ENCODE measurements at regions not wholly inside any gene's neighbourhood (a gene's known extent, or its start where the extent isn't known, plus 50 kb on each side); places are given as distances from the start of the nearest gene placed in this dataset.

- no peak overlapping the region for H3K4me3 Mint-ChIP-seq
- H3K79me2 ChIP-seq (ENCODE audit: control insufficient read depth, insufficient read depth, low read length): no peaks in the 10 kb centered on the region
- ChIA-PET POLR2A (no interaction called here), CTCF (no interaction called here)
- TF ChIP-seq CTCF (IDR thresholded peaks at IDR 0.05) (no peak), EZH2 (IDR thresholded peaks at IDR 0.05; ENCODE audit: borderline replicate concordance, insufficient read depth, low read depth, low read length, poor library complexity, severe bottlenecking) (no peak)
- H3K9me3 ChIP-seq (ENCODE audit: control extremely low read depth in 1 of 3, control insufficient read depth in 2 of 3, insufficient read depth in 1 of 3, low read length in 2 of 3): peaks cover 0 to 9% (median 0%) of the 10 kb centered on the region in 3 donors
- H3K27ac Mint-ChIP-seq: no peak overlapping the region
- no peak for ATAC-seq (ENCODE audit: low read depth)
- H3K27ac ChIP-seq (ENCODE audit: low read length in 2 of 2): no peak overlapping the region
- H3K4me1 ChIP-seq (ENCODE audit: control insufficient read depth in 2 of 2, insufficient read depth in 2 of 2, low read length in 2 of 2): no peaks in the 10 kb centered on the region
- H3K9me3 Mint-ChIP-seq (ENCODE audit: insufficient read depth): peaks cover 3% of the 10 kb centered on the region
- H3K27me3 ChIP-seq (replicated peaks in 1 of 4; ENCODE audit: control extremely low read depth in 1 of 4, control insufficient read depth in 3 of 4, insufficient read depth in 4 of 4, low read length in 3 of 4): no peaks in the 10 kb centered on the region
- 73% methylated on average over 5 of the region's 5 CpGs for WGBS (ENCODE audit: insufficient coverage)
- no peaks in the 10 kb centered on the region for H4K20me1 ChIP-seq (ENCODE audit: control insufficient read depth, insufficient read depth, low read length, poor library complexity, severe bottlenecking)
- H3K9ac ChIP-seq (ENCODE audit: low read length): no peak overlapping the region
- H3K27me3 Mint-ChIP-seq: peaks cover 4% of the 10 kb centered on the region
- no peaks in the 10 kb centered on the region for H3K36me3 ChIP-seq (replicated peaks in 1 of 2; ENCODE audit: control extremely low read depth in 1 of 2, control insufficient read depth in 1 of 2, extremely low read depth in 1 of 2, insufficient read depth in 2 of 2, low read length in 1 of 2)
- no peaks in the 10 kb centered on the region for H3K4me1 Mint-ChIP-seq
- H3K4me2 ChIP-seq (replicated peaks; ENCODE audit: low read depth, low read length, poor library complexity, severe bottlenecking): no peak overlapping the region
- no peak overlapping the region for H3K4me3 ChIP-seq (ENCODE audit: control extremely low read depth in 1 of 5, extremely low read depth in 1 of 5, insufficient read depth in 1 of 5, low read depth in 2 of 5, low read length in 4 of 5)
- intact Hi-C loops (cut with micrococcal nuclease): no loop called here
- H2AFZ ChIP-seq (ENCODE audit: insufficient read depth, low read depth, low read length, poor library complexity, severe bottlenecking): no peak overlapping the region
- no peak for DNase-seq
Measured at GRCh38 chr10:121131014-121131413, 279.9 kb downstream of the WDR11 start.

GRCh38 chr10:121131426-121132265 lies 280.5 kb downstream of the WDR11 start:
- Histone ChIP-seq H3K79me2 (ENCODE audit: control insufficient read depth, insufficient read depth, low read length) (no peaks in the 10 kb centered on the region), H3K4me3 (ENCODE audit: control extremely low read depth in 1 of 5, extremely low read depth in 1 of 5, insufficient read depth in 1 of 5, low read depth in 2 of 5, low read length in 4 of 5) (no peak overlapping the region), H3K27ac (ENCODE audit: low read length in 2 of 2) (no peak overlapping the region), H3K36me3 (replicated peaks in 1 of 2; ENCODE audit: control extremely low read depth in 1 of 2, control insufficient read depth in 1 of 2, extremely low read depth in 1 of 2, insufficient read depth in 2 of 2, low read length in 1 of 2) (no peaks in the 10 kb centered on the region), H3K9me3 (ENCODE audit: control extremely low read depth in 1 of 3, control insufficient read depth in 2 of 3, insufficient read depth in 1 of 3, low read length in 2 of 3) (peaks cover 0 to 9% (median 0%) of the 10 kb centered on the region in 3 donors), H3K4me2 (replicated peaks; ENCODE audit: low read depth, low read length, poor library complexity, severe bottlenecking) (no peak overlapping the region), H3K4me1 (ENCODE audit: control insufficient read depth in 2 of 2, insufficient read depth in 2 of 2, low read length in 2 of 2) (no peaks in the 10 kb centered on the region), H3K27me3 (replicated peaks in 1 of 4; ENCODE audit: control extremely low read depth in 1 of 4, control insufficient read depth in 3 of 4, insufficient read depth in 4 of 4, low read length in 3 of 4) (no peaks in the 10 kb centered on the region), H4K20me1 (ENCODE audit: control insufficient read depth, insufficient read depth, low read length, poor library complexity, severe bottlenecking) (no peaks in the 10 kb centered on the region), H3K9ac (ENCODE audit: low read length) (no peak overlapping the region), H2AFZ (ENCODE audit: insufficient read depth, low read depth, low read length, poor library complexity, severe bottlenecking) (no peak overlapping the region)
- Mint-ChIP-seq H3K27ac (no peak overlapping the region), H3K27me3 (peaks cover 4% of the 10 kb centered on the region), H3K9me3 (ENCODE audit: insufficient read depth) (peaks cover 3% of the 10 kb centered on the region), H3K4me3 (no peak overlapping the region), H3K4me1 (no peaks in the 10 kb centered on the region)
- TF ChIP-seq CTCF (IDR thresholded peaks at IDR 0.05) (no peak), EZH2 (IDR thresholded peaks at IDR 0.05; ENCODE audit: borderline replicate concordance, insufficient read depth, low read depth, low read length, poor library complexity, severe bottlenecking) (no peak)
- POLR2A ChIA-PET: no interaction called here
- ATAC-seq (ENCODE audit: low read depth): no peak
- DNase-seq: no peak
- WGBS (ENCODE audit: insufficient coverage): 86% methylated on average over 8 of the region's 9 CpGs
- CTCF ChIA-PET: no interaction called here
- intact Hi-C loops (cut with micrococcal nuclease): no loop called here

Measured in B cell (primary cell).